DMS79 (cell line): ENCODE measurements at regions not wholly inside any gene's neighbourhood (a gene's known extent, or its start where the extent isn't known, plus 50 kb on each side); places are given as distances from the start of the nearest gene placed in this dataset.

Source experiments
- DNase-seq: peaks from one replicate; lab custom pipeline; 2025; lab: John Stamatoyannopoulos, UW

DNA sequence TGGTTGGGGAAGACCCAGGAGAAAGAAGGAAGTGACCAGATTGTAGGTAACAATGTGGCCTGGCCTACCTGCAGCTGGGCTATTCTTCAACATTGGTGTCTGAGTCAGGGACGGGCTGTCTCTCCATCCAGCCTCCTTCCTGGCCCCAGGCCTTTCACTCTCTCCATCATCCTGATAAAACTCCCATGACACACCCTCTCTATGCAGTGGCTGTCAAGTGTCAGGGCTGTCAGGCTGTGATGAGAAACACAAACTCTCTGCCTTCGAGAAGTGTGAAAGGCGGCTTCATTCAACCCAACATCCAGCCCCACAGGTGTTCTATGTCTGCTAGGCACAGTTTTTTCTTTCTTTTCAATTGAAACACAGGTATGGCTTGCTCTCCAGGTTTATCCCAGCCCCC is 153.3 kb upstream of the VSTM2B start:
- DNase-seq, result no peak

DNA sequence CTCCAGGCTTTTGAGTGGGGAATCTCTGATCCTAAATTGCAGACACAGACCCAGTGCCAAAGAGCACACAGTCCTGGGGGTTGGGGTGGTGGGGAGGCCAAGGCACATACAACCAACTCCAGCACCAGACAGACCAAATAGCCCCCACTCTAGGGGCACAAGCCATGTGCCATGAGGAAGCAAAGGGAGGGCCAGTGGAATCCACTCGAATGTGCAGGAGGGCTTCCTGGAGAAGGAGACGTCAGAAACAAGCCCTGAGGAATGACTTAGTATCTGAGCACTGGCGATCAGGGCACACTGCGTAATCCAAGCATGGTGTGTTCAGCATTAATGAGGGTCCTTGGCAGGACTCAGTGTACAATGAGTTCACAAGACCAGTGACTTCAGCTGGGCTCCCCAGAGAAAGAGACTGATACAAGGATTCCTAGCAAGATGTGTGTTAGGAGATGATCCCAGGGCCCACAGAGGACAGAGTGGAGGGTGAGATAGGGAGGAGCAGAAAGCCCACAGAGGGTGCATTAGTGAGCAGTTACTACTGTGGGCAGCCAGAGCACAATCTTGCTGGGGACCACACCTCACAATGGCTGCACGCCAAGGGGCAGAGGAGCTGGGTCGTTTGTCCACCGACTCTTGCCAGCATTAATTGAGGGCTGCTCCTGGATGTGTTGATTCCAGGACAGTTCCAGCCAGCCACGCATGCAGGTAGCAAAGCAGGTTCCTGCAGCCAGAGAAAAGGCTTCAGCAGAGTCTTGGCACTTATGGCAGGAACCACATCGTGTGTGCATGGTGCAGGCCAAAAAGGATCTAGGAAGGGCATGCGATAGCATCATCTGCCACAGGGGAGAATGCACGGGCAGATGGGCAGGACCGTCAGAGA is 152.6 kb upstream of the VSTM2B start:
- no peak for DNase-seq

DNA sequence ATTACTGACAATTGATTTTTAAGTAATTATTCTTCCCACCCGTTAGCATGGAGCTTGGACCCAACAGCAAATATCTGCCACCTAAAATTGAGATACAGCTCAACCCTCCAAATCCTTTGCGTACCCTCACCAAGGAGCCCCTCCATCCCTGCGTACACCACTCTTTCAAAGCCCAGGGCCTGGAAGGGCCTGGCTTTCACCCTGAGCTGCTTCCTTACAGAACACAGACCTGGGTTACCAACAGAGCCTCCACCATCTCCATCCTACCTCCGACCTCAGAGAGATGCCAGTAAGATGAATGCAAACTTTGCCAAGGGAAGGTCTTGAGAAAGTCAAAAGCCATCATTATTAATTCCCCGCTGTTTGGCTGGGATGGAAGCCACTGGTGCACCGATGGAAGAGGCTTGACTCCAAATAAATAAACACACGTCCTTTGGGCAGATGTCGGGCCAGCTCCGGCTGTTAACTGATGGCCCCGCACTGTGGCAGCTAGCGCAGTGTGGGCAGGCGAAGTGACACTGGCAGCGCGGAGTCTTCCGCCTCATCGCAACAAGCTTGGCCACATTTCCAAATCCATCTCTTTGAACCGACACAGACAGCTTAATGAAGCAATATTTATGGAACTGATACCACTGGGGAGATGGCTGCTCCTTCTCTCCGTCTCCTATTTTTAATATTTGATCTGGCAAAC is 150.2 kb upstream of the VSTM2B start:
- DNase-seq, result no peak

DNA sequence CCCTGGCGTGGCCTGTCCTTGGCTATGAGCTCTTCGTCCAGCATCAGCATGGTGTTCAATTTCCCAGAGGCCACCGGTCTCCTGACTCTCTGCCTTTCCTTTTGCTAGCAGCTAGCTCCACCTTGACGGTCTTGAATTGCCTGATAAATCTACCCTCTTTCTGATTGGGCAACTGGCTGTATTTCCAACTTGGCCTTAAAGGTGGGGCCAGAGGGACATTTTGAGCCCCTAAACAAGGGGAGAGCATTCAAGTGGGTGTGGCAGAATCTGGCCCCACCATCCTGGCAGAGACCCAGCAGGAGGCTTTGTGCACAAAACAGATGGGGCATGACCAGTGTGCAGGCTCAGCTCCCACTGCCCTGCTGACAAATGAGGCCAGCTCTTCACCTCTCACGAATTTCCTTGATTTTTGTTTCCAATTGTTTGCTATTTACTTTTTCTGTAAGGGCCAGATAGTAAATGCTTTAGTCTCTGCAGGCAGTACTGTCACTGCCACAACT is 148.9 kb upstream of the VSTM2B start:
- DNase-seq, result peak; percentile 45

DNA sequence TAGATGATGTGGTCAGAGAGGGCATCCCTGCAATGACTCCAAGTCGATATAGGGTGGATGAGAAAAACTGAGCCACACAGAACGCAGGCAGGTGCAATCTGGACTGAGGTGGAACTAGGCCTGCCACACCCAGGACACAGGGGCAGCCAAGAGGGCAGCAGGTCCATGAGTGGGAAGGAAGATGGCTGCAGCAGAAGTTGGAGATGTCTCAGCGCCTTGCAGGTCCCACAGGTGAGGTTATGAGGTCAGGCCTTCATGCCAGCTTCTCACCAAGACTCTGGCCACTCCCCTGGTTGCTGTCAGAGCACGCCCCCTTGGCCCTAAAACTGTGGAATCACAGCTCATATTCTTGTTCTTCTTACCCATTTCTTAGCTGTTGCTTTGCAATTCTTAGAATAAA is 147.7 kb upstream of the VSTM2B start:
- DNase-seq, result no peak

DNA sequence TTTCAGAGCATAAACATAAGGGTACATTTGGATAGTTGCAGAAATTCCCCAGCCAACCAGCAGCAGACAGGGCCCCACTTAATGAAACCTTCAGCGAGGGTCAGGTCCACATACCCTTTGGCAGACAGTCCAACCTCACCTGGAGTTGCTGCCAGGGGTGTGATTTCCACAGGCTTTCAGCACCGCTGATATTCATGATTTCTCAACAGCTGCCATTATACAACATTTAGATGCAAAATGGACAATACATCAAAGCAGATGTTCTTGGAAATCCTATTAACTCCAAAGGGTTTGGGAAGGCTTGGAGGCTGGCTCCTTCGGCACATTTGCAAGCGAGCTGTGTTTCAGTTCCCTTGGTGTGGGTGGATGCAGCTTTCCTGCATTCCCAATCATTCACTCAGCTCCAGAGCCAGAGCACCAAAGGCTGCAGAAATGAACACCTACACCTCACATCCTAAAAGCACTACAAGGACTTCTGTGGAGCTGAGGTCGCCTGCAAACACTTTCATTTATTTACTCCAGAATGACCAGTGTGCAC is 147.2 kb upstream of the VSTM2B start:
- DNase-seq, result no peak

DNA sequence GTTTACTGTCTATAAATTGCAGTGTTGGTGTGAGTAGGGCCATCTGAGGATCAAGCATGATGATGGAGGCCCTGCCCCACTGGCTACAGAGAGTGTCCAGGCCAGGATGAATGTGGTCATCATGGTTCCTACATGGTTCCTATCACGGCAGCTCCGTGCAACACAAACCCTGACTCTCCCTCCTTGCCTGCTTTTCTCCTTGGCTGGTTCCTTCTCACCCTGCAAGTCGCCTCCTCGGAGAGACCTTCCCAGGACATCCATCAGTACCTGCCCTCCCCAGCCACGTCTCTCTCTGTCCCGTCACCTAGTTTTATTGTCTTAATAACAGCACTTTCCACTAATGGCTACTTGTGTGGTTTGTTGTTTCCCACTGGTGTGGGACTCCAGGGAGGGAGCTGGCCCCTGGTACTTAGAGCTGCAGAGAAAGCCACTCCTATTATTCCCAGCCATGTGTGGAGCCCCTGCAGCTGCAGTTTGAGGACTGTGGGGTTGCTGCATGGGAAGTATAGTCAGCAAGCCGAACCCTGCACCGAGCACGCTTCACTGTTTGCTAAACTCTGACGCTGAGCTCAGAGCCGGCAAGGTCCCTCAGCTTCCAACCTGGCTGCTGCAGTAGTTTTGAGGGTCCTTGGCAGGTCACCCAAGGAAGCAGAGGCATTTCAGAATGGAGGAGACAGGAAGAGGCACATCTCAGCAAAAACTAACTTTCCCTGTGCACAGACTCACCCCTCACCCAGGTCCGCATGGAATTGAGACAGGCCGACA is 146.4 kb upstream of the VSTM2B start:
- DNase-seq, result peak; percentile 47

DNA sequence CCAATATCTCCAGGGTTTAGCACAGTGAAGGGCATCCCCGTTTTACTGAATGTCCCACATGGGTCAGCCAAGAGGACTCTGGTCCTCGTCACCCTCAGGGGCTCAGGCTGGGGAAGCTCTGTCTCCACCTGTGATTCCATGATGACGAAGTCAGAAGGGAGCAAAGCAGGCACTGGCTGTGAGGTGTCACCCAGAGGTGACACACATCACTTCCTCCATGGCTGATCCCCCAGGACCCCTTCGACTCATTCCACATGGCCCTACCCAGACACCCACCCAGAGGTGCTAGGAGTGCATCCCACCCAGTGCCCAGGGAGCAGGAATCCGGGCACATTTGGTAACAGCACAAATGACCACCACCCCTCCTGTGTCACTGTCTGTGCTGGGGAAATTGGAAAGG is 145.2 kb upstream of the VSTM2B start:
- DNase-seq, result no peak

DNA sequence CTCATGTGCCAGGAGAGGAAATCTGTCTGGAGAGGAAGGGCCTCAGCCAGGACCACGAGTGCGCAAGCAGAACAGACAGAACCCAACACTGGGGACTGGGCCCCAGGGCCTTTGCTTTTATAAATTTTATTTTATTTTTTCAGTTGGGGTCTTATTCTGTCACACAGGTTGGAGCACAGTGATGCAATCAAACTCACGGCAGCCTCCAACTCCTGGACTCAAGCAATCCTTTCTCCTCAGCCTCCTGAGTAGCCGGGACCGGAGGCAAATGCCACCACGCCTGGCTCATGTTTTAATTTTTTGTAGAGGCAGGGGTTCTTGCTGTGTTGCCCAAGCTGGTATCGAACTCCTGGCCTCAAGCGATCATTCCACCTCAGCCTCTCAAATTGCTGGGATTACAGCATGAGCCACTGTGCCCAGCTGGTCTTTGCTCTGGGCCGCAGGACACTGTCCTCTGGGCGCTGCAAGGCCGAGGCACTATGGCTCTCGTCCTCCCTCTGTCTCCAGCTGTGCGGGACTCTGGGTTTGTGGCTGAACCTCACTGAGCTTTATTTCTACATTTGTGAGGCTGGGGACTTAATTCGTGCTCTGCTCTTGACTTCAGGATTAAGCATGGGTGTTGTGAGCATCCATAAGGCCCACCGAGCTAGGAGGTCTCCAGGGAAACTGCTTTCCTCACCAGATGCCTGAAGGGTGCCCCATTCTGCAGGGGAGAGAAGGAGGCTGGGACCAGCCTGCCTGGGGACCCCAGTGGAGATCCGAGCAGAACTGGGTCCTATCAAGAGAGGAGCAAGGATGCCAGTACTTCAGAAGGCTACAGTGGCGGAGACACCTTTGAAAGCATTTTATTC is 144.2 kb upstream of the VSTM2B start:
- DNase-seq, result no peak

DNA sequence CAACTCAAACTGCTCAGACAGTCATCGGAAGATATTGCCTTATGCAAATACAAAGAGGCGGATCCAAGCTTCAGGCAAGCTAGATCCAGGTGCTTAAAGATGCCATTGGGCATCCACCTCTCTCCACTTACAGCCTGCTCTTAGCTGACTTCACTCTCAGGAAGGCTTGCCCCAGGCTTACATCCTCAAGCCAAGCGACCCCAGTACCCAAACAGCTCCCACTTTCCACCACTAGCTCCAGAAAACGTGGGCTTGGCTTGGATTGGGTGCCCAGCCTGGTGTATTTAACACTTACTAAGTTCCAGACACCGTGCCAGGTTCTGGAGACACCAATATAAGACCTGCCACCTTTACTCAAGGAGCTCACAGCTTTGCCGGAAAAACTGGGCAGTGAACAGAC is 142.1 kb upstream of the VSTM2B start:
- DNase-seq, result no peak

DNA sequence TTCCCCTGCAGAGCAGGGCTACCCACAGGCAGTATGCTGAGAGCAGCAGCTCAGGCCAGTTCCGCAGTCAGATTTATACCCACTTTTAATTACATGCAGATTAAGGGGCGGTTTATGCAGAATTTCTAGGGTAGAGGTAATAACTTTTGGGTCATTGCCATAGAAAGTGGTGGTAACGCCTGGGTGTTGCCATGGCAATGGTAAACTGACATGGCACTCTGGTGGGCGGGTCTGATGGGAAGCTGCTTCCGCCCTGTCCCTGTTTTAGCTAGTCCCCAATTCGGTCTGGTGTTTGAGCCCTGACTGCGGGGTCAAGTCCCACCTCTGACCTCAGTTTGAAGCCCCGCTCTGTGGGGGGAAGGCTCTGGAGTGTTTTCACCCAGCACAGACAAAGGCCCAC is 141.1 kb upstream of the VSTM2B start:
- no peak for DNase-seq

DNA sequence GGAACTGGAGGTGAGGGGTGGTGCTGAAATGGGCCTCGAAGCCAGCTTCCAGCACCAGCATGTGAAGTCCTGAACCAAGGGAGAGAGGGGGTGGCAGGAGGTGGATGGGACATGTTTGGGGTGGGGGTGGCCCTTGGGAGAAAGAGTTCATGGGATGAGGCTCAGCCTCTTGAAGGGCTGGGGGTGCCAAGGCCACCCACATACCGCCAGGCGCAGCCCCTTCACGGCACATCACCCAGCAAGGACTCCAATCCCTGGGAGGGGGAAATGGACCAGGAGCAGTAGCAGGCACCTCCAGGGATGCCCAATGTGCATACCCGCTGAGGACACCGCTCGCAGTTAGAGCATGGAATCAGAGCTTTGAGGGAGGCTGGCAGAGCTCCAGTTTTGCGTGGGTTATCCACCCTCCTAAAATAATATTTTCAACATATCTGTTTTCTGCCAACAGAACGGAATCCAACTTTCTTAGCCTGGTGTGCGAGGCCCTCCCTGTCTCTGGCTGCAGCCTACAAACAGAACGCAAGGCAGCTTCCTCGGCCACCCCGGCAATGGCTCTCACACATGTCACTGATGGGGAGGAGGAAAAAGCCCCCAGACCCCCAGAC is 140.5 kb upstream of the VSTM2B start:
- DNase-seq, result no peak

DNA sequence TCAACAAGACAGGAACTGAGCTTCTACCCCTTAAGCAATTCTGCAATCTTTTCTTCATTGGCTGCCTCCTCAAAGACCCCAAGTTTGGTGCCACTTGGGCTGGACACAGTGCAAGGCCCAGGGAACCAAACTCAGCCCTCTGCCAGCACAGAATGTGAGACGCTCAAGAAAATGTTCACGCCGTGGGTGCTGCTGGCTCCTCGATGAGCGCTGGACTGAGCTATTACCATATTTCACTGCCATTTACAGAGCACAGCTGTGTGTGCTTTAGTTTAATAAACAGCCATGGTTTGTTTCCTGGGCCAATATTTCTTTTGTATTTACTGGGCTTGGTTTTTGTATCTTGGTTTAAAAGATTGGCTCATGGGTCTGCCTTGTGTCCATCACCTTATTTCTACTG is 138.8 kb upstream of the VSTM2B start:
- no peak for DNase-seq

DNA sequence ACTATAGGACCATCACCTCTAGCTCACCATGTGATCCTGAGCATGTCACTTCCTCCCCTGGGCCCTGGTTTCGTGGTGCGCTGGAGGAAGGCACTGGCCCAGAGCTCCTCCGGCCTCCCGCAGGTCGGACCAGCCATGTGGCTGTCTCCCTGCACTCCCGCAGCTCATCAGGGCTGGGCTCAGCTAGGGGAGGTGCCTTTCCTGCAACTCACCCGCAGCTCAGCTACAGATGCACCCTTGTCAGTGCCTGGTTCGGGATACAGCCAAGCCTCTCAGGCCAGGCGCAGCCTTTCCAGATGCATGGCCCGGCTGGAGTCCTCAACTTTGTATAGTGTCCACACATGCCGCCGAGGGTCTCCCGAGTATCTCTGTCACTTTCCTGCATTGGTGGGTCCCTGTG is 138.2 kb upstream of the VSTM2B start:
- DNase-seq, result no peak

DNA sequence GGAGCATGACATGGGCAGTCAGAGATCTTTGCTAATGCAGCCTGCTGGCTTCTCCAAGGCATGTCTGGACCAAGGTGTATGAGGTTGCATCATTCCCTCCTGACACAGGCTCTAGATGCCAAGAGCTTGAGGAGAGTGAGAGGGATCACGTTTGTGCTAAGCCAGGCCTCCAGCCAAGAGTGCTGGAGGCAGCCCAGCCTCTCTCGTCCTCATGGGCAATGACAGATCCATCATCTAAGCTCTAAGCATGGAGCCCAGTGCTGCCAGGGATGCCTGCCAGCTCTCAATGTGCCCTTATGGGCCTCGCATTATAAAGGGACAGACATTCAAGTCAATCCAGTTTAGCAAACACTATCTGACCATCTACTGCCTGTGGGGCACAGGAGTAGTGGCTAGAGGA is 136.3 kb upstream of the VSTM2B start:
- DNase-seq, result peak; percentile 8

DNA sequence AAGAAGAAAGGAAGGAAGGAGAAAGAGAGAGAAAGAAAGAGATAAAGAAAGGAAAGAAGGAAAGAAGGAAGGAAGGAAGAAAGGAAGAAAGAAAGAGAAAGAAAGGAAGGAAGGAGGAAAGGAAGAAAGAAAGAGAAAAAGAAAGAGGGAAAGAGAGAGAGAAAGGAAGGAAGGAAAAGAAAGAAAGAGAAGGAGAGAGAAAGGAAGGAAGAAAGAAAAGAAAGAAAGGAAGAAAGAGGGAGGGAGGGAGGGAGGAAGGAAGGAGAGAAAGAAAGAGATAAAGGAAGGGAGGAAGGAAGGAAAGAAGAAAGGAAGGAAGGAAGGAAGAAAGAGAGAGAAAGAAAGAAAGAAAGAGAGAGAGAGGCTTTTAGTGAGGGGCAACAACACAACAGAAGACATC is 135.1 kb upstream of the VSTM2B start:
- no peak for DNase-seq

DNA sequence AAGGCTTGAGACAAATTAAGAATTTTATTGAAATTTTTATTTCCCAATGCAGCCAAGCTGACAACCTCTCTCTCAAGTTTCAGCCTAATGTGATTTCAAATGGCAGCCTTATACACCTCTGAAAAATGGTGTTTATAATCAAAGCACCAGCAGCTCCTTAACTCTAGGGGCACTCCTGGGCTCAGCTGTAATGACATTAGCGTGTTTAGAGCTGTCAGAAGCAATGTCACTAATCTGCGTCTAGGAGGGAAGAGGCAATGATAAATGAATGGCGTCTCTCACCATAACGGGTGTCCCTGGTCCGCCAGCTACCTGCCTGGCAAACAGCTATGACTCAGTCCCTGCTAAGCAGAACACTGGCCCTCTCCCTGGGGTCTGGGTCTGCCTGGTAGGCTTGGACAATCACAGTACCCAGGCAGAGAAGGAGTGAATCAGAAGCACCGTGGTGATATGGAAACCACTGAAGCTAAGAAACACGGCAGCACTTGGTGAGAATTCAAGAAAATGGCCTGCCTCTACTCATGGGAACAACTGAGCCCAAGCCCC is 131.8 kb upstream of the VSTM2B start:
- no peak for DNase-seq

DNA sequence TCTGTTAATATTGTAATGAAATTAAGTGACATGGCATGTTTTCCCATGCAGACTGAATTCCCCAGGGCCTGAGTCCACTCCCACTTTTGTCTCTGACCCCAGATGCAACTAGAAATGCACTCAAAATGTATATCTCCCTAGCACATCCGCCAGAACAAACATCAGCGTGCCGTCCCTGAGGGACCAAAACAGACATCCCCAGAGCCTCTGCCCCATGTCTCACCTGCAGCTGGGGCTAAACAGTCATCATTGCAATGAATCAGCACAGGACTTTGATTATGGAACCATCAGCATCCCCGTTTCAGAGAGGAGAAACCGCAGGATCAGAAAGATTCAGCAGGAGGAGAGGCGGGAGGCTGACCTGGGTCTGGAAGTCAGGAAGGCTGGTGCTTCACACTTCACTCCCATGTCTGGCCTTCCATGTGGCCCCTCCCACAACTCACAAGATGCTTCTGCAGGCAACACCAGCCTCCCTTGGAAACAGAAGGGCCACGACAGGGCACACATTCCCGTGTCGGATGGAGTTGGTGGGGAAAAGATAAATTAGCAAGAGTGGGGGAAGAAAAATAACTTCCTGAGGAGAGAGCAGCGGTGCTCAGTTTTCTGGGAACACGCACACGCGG is 130.6 kb upstream of the VSTM2B start:
- no peak for DNase-seq

DNA sequence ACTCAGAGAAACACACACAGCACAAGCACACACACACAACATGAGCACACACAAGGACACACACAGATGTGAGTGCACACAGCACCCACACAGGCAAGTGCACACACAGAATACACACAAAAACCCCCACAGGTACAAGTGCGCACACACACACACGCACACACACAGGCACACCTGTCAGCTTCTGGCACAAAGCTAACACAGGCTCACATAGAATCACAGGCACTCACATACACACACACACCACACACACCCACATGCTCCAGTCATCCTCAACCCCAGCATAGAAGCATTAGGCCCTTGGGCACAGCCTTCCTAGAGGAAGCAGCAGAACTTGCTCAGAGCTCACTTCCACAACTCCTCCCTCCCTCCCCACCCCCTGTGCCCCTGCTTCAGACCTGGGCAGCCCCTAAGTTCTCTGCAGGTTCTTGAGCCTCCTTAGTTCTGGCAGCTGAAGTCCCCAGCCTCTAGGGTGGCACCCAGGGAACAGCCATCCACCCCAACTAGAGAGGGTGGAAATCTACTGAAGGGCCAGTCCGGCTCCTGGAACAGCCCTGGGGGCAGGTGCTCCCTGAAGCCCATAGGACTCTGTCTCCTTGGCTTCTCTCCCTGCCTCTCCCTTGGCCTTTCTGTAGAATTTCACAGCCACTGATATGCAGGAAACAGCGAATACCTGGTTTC is 129.9 kb upstream of the VSTM2B start:
- no peak for DNase-seq

DNA sequence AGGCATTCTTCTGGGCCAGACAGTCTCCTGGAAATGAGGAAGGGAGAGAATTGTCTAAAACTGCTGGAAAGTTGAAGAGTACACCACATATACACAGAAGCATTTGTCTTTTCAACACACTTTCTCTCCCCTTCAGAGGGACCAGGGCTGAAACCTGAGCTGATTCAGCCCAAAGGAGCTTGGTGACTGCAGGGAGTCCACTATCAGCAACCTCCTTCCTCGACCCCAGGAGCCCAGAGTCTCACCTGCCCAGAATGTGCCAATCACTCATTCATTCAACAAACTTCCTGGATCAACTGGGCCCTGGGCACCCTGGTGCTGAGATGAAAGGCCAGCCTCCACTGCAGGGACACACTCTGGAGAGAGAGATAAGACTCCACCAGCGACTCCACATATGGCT is 128.9 kb upstream of the VSTM2B start:
- DNase-seq, result no peak
